Stimulated activated CD4-positive, alpha-beta T cell treated with anti-CD3 and anti-CD28 coated beads, Interleukin-2, amount 100 ng/mL, for 48 hours (primary cell): ENCODE measurements at regions not wholly inside any gene's neighbourhood (a gene's known extent, or its start where the extent isn't known, plus 50 kb on each side); places are given as distances from the start of the nearest gene placed in this dataset.
"Not testable (repeated sequence)": the region's sequence is repeated elsewhere in the genome, so short reads cannot be mapped to it uniquely, and the experiment has no call there.

ENCODE experiments used
- DNase-seq, 2 donors: peaks; one replicate each; pipeline ENCODE4 v3.0.0-alpha.2; 2020

DNA sequence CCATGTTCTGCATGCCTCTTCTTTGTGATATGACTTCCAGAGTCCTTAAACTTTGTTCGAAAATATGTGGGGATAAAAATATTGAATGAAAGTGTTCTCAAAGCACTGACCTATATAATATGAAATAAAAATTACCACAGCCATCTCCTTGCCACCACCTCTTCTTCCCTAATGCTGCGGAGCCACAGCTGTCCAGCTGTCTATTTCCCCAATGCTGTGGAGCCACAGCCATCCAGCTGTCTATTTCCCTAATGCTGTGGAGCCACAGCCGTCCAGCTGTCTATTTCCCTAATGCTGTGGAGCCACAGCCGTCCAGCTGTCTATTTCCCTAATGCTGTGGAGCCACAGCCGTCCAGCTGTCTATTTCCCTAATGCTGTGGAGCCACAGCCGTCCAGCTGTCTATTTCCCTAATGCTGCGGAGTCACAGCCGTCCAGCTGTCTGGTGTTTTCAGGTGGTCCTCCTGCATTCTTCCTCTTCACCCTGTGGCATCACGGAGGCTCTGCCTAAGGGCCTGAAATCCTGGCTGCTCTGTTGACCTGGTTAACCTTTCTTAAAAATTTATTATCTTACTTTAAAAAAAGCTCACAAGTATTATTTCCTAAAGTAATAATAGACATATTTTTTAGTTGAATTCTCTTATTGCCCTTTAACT lies 266.1 kb upstream of the MEX3C start:
- DNase-seq: no peak

DNA sequence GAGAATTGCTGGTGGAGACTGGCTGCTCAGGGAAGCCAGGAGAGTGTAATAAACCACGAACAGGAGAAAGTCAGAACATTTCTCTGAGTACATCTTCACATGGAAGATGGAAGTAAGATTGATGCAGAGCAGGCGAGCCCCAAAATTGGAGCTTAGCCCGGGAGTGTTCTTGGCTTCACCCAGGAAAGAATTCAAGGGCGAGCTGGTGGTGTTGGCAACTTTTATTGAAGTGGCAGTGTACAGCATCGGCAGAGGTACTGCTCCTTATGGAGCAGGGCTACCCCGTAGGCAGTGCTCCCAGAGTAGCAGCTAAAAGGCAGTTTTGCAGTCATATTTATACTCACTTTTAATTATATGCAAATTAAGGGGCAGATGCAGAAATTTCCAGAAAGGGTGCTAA lies 281.4 kb upstream of the MEX3C start:
- no peak for DNase-seq

DNA sequence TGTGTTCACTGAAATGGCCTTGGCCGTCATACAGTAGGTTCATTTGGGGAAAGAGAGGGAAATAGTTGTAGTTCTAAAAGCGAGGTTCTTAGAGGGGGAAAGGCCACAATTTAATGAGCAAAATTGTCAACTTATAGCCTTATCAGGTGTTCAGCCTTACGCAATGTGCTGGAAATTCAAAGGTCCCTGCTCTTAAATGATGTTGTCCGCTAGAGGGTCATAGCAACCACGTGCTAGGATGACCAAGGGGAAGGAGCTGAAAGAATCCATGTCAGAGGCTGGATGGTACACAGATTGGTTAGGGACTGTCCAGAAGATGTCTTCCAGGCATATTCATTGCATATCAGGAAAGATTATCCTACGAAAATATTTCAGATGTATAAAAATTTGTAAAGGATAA lies 282.3 kb upstream of the MEX3C start:
- no peak for DNase-seq

DNA sequence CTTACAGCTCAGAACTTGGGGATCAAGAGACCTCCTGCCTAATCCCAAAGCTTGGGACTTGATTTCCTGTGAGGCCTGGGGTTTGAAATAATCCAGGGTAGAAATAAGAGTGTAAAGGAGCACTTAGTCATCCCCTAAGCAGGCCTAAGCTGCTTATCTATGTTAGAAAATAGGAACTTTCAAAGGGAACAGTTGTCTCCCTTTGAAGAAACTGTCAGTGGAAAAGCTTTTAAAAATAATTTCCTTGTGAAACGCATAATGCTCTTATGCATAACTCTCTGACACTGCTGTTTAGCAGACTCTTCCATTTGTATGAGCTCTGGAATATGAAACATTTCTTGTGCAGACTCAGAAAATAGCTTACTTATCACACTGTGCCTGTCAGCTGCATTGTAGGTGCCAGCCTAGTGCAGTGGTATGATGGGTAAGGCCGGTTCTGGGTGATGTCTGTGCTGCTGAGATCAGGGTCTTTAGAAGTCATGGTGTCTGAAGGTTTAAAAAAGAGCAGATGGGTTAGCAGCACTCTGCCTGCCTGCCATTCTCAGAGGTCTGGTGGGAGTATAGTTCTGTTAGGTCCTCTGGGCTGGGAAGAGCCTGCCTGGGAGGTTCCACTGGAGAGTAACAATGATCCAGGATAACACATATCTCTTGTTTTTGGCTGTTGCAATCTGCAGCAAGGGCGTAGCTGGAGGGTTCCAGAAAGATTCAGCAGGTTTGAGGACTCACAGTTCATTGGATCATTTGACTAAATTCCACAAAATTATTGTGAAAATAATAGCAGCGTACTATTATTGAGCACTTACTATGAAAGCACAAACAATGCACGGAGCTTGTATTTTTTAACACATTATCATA lies 283.2 kb upstream of the MEX3C start:
- no peak for DNase-seq

DNA sequence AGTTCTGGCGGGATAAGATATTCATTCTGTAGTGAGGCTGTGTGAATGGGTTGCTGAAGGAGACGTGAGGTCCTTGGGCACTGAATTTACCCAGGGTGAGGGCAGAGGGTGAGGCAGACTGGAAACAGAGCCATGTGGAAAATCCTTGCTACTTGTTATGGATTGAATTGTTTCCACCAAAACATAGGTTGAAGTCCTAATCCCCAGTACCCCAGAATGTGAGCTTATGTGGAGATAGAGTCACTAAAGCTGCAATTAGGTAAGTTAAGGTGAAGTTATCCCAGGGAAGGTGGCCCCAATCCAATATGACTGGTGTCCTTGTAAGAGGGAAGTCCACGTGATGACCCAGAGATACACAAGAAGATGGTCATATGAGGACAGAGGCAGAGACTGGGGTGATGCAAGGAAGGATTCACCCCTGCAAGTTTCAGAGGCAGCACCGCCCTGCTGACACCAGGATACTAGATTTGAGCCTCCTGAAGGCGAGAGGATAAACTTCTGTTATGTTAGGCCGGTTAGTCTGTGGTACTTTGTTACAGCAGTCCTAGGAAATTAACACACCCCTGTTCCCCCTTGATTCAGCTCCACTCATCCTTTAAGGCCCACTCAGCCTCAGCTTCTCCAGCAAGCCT lies 289.4 kb upstream of the MEX3C start:
- no peak for DNase-seq

DNA sequence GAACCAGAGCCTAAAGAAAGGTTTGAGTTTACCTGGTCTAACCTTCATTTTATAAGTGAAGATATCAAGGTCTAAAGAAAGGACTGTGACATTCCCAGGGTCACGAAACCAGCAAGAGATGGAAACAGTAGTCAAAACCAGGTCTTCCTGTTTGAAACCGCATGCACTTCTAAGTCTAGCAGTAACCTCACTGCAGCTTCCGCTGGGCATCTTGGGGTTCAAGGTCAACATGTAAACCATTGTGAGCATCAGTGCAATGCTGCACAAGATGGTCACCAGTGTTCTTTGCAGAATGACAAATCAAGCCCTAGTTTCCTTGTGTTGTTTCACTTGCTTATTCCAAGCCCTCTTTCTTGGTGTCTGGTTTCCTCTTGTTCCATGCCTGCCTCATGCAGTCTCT lies 292.9 kb upstream of the MEX3C start:
- no peak for DNase-seq

DNA sequence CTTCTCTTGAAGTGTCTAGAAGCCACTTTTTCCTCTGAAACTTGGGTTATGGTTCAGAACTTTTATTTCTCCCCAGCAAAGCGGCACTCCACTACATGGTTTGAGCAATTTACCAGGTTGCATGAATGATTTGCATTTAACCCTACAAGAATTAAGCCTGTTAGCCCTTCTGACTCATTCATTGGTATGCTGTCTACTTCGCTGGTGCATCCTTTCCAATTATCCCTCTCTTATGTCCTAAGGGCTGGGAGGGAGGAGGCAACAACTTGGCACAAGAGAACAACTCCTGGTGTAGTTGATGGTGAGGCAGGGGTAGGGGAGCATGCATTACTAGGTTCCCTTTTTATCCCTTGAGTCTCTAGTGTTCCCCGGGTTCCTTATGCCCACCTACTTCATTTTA lies 293.4 kb upstream of the MEX3C start:
- DNase-seq: no peak

DNA sequence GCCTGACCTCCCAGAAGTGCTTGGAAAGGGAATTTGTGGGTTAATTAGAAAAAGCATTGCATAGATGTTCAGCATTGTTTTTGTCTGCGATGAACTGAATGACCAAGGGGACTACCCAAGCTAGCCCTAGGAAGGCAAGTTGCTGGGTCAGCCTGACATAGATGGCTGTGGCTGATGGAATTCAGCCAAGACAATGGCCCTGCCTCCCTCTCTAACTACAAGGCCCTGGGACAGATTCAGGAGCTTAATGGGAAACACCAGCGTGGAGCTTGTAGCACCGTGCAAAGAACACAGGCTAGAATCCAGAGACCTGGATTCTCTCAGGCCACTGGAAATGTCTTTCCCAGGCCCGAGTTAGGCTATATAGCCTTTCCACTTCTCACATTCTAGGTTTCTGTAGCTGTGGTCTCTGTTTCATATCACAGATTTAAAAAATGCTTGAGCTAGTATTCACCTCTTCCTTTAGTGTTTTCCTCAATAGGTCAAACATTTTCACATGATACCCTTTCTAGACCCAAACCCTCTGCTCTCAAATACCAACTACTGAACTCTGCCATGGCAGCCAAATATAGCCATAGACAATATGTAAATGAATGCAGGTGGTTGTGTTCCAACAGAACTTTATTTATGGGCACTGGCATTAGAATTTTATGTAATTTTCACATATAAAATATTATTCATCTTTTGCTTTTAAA lies 294.3 kb upstream of the MEX3C start:
- DNase-seq: no peak

DNA sequence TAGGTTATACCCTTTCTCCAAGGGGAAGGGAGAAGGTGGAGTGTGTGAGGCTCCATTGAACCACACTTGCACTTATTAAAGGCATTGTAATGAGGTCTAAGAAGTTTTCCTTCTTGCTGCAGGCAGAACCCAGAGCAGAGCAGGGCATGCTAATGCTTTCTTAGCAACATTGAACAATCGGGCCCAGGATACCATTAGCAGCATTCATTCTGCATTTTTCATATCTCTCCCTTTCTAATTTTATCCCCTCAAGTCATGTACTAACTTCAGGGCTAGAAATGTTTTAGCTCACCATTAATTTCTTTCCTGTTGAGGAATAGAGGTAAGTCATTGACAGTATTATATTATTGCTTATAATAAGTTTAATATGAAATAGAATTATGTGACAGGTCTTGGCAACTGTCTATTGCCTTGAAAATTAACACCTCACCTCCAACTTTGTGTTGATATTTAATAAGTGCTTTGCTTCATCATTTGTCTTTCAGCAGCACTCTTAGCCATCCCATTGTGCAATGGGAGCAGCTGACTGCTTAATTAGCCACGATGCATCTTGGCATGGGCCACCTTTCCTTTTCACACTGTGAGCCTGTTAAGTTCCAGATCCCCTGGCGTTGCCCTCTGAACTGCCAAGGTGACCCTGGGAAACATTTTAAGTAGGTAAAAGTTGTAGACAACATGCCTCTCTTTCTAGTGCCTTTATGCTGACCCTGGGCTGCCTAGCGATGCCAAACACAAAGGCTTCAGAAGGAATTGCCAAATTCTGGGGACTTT lies 300.8 kb upstream of the MEX3C start:
- no peak for DNase-seq

DNA sequence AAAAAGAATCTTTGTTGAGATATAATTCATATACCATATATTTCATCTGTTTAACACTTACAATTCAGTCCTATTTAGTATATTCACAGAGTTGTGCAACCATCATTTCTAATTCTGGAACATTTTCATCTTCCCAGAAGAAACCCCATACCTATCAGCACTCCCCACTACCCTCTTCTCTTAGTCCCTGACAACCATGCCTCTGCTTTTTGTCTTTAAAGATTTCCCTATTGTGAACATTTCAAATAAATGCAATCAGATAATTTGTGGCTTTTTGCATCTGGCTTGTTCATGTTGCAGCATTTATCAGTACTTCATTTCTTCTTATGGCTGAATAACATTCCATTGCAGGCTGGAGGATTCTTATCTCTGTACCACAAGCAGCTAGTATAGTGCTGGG lies 305.9 kb upstream of the MEX3C start:
- DNase-seq: no peak

DNA sequence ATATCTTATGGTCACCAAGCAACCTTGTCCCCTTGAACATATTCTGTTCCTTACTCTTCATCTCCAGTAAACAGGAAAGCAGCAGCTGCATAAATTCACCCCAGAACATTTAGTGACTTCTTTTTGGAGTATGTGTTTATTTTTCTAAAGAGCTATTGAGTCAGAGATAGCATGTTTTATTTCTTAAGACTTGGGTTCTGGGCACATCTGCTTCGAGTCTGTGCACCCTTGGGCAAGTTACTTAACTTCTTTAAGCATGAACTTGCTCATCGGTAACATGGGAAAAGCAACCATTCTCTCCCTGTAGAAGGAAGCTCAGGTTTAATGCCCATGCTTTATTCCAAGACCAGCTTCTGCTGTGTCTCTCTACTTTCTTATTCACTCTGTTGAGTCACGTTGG lies 309.3 kb upstream of the MEX3C start:
- no peak for DNase-seq

DNA sequence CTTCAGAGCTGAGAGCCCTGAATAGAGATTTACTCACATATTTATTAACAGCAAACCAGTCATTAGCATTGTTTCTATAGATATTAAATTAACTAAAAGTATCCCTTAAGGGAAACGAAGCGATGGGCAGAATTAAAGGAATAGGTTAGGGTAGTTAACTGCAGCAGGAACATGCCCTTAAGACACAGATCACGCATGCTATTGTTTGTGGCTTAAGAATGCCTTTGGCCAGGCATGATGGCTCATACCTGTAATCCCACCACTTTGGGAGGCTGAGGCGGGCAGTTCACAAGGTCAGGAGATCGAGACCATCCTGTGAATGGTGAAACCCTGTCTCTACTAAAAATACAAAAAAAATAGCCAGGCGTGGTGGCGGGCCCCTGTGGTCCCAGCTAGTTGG lies 310.9 kb upstream of the MEX3C start:
- not testable (repeated sequence) for DNase-seq

DNA sequence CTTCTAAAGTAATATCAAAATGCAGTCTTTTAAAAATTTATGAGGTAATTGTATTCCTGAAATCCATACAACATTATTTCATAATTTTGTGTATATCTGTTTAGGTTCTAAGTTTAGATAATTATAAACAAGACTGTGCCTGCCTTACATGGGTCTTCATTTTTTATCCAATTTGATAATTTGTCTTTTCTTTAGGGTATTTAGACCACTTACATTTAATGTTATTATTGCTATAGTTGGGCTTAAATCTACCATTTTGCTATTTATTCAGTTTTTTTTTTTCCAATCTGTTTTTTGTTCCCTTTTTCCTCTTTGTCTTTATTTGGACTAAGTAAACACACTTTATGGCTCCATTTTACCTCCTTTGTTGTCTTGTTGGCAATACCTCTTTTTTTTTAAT lies 312.5 kb upstream of the MEX3C start:
- DNase-seq: no peak

DNA sequence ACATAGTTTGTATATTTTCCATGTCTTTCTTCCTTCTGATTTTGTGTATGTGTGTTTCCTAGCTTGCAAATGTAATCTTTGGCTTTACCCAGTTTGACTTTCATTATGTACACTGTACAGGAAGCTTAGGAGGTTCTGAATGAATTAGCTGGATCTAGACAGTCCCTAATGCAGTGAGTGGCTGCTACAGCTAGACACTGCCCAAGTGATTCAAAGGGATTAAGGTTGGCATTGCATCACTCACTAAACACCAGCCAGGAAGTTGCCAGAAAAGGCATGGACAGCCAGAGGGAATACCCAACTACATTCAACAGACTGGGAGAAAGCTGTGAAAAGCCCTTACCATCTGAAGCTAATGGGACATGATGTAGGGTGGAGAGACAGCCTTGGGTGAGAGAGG lies 316.0 kb upstream of the MEX3C start:
- no peak for DNase-seq

DNA sequence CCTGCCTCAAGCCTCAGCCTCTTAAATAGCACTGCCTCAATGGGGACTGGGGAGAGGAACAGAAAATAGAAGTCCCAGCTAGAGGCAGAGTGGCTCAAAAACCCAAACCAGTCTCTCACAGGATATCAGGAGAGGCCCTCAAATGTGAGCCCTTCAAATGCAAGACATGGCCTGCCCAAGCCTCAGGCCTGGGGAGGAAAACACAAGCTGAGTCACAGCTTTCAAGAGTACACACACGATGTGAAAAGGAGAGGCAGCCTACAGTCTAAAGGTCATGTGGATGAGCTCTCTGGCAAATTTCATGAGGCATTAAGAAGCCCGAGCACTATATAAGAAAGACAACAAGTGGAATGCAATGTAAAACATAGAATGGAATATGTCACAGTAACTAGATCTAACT lies 316.6 kb upstream of the MEX3C start:
- DNase-seq: no peak

DNA sequence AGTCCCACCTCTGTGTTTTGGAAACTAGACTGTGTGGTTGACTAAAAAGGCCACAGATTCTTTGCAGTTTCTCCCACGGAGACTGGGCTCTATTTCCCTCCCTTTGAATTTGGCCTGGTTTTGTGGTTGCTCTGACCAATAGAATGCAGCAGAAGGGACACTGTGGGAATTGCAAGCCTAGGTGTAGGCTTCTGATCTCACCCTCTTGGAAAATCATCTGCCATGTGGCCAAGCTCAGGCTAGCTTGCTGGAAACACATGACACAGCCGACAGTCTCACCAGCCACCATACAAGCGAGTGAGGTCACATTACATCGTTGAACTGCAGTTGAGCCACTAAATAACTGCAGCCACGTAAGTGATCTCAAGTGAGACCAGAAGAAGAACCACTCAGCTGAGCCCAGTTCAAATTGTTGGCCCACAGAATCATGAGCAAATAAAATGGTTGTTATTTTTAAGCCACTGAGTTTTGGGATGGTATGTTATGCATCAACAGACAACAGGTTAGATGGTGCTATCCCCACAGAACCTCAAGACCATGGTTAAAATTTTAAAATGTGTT lies 319.1 kb upstream of the MEX3C start:
- DNase-seq: no peak

DNA sequence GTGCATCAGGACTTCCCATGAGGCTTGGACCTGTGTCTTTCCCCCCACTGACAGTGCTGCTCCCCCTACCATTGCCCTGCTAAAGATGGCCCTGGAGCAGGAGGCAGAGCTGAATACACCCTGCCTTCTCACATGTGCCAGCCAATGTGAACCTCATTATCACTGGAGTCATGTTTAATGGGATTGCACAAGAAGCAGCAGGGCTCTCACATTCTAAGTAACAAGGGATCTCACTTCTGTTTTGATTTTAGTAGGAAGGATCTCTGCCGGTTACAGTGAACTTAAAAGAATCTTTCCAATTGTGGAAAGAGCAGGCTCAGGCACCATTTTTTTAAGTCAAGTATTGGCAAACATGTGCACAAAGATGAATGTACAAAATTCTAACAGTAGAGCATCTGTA lies 322.1 kb upstream of the MEX3C start:
- DNase-seq: no peak

DNA sequence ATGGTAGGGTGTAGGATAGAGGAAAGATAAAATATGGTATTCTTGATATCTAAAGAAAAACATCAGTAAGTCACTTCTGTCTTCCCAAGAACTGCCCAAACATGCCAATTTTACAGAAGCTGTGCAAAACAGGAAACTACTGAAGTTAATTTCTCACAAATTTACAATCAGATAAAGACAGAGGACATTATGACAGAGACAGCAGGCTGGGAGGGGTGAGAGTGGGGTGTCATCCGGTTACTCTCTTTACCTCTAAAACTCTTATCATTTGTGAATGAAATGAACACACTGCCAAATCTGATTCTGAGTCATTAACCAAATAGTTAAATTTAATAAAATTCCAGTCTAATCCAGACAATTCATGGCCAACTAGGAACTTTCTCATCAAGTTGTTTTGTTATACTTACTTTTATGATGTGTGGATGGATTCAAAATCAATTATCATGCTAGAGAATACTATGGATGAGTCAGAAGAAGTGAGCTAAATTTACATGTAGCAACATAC lies 323.2 kb upstream of the MEX3C start:
- DNase-seq: no peak

DNA sequence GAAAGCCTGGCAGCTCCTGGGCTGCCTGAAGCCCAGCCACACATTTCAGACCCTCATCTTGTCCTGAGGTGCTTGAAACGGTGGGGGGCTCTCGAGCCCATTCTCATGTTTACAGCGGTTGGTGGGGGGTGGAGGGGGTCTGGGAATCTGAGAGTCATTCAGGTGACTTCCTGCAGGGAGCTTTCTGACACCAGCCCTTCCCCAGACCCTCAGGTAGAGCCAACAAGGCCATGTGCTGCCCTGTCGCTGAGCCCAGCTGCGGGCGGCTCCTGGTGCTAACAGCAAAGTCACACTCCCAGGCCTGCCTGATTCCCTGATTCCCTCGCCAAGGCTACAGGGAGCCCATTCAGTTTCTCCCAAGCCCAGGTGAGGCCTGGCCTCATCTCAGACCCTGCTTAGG lies 324.9 kb upstream of the MEX3C start:
- DNase-seq: no peak

DNA sequence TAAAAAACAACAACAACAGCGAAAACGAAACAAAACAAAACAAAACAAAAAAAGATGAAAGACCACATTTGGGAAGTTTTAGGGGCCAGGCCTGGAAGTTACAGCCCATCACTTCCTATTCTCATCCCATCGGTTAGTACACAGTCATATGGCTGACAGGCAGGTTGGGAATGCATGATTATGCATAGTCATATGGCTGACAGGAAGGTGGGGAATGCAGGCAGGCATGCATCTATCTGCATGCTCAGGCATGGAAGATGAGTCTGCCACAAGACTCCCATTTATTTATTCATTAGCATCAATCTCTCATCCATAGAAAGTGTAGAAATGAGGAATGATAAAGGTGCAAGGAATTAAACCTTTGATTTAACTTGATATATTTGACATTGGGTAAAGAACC lies 325.3 kb upstream of the MEX3C start:
- DNase-seq: no peak

DNA sequence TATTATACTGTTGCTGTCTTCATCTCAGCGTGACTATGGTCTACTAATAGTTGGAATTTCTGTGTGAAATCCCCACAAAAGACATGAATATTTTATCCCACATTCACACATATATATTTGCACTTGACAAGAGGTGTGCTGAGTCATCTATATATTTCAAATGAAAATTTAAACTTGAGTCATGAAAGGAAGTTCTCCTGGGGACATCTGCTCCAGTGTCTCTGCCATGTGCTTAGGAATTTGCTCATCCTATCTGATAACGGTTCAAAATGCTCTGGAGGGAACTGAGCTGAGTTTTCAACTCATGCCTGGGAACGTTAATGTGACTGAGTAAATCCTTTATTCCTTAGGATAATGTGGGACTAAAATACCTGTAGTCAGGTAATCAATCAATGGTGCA lies 326.2 kb upstream of the MEX3C start:
- no peak for DNase-seq
